ENCODE measurements at regions not wholly inside any gene's neighbourhood (a gene's known extent, or its start where the extent isn't known, plus 50 kb on each side); places are given as distances from the start of the nearest gene placed in this dataset.

GRCh38 chr9:126111556-126111955 is 215.1 kb upstream of the MVB12B start:
- H3K4me1 ChIP-seq (ENCODE audit: control insufficient read depth, insufficient read depth, low read length), result no peaks in the 10 kb centered on the region
- H3K4me3 ChIP-seq (ENCODE audit: low read length in 2 of 2), result no peak overlapping the region
- no peak overlapping the region for H3K9ac ChIP-seq (ENCODE audit: low read length in 2 of 2)
- peaks cover 0 to 7% of the 10 kb centered on the region in 2 donors for H3K27me3 ChIP-seq (ENCODE audit: control insufficient read depth in 1 of 2, insufficient read depth in 2 of 2, low read length in 2 of 2)
- no peak overlapping the region for H3K27ac ChIP-seq (ENCODE audit: low read length)
- H3K9me3 ChIP-seq (ENCODE audit: control insufficient read depth in 2 of 2, low read length in 2 of 2), result no peaks in the 10 kb centered on the region
- no peaks in the 10 kb centered on the region for H3K36me3 ChIP-seq (ENCODE audit: control insufficient read depth in 2 of 2, insufficient read depth in 2 of 2, low read length in 2 of 2)

DNA sequence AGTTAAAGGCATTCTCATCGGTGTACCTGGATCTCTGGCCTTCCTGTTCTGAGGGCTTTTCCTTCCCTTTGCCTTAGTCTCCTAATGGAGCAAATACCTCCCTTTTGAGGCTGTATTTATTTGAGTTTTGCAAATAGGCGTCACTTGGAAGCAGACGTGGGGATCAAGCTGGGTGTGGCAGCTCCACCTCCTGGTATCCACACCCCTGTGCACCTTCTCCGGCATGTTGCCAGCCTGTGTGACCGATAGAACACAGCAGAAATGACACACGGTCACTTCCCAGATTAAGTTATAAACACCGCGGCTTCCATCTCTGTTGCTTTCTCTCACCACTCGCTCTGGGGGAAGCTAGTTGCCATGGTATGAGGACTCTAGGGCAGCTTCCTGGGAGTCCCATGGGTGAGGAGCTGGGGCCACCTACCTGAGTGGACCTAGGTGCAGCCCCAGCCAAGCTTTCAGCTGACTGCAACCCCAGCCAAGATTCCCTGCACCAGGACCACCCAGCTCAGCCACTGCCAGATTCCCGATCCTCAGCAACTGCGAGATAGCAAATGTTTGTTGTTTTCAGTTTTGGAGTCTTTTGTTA is 214.4 kb upstream of the MVB12B start:
- Histone ChIP-seq H3K4me1 (ENCODE audit: control insufficient read depth, insufficient read depth, low read length) (no peaks in the 10 kb centered on the region), H3K4me3 (ENCODE audit: low read length in 2 of 2) (no peak overlapping the region), H3K9ac (ENCODE audit: low read length in 2 of 2) (no peak overlapping the region), H3K36me3 (ENCODE audit: control insufficient read depth in 2 of 2, insufficient read depth in 2 of 2, low read length in 2 of 2) (no peaks in the 10 kb centered on the region), H3K27ac (ENCODE audit: low read length) (no peak overlapping the region), H3K27me3 (ENCODE audit: control insufficient read depth in 1 of 2, insufficient read depth in 2 of 2, low read length in 2 of 2) (peaks cover 0 to 5% of the 10 kb centered on the region in 2 donors), H3K9me3 (ENCODE audit: control insufficient read depth in 2 of 2, low read length in 2 of 2) (no peaks in the 10 kb centered on the region)

GRCh38 chr9:126113176-126113575 is 213.5 kb upstream of the MVB12B start:
- H3K9ac ChIP-seq (ENCODE audit: low read length in 2 of 2), result no peak overlapping the region
- H3K4me1 ChIP-seq (ENCODE audit: control insufficient read depth, insufficient read depth, low read length), result no peaks in the 10 kb centered on the region
- no peak overlapping the region for H3K4me3 ChIP-seq (ENCODE audit: low read length in 2 of 2)
- no peak overlapping the region for H3K27ac ChIP-seq (ENCODE audit: low read length)
- peaks cover 0 to 5% of the 10 kb centered on the region in 2 donors for H3K27me3 ChIP-seq (ENCODE audit: control insufficient read depth in 1 of 2, insufficient read depth in 2 of 2, low read length in 2 of 2)
- no peaks in the 10 kb centered on the region for H3K36me3 ChIP-seq (ENCODE audit: control insufficient read depth in 2 of 2, insufficient read depth in 2 of 2, low read length in 2 of 2)
- H3K9me3 ChIP-seq (ENCODE audit: control insufficient read depth in 2 of 2, low read length in 2 of 2), result no peaks in the 10 kb centered on the region

GRCh38 chr9:126113756-126114408 is 212.7 kb upstream of the MVB12B start:
- no peaks in the 10 kb centered on the region for H3K36me3 ChIP-seq (ENCODE audit: control insufficient read depth in 2 of 2, insufficient read depth in 2 of 2, low read length in 2 of 2)
- no peaks in the 10 kb centered on the region for H3K4me1 ChIP-seq (ENCODE audit: control insufficient read depth, insufficient read depth, low read length)
- peaks cover 0 to 5% of the 10 kb centered on the region in 2 donors for H3K27me3 ChIP-seq (ENCODE audit: control insufficient read depth in 1 of 2, insufficient read depth in 2 of 2, low read length in 2 of 2)
- no peak overlapping the region for H3K4me3 ChIP-seq (ENCODE audit: low read length in 2 of 2)
- H3K27ac ChIP-seq (ENCODE audit: low read length), result no peak overlapping the region
- no peaks in the 10 kb centered on the region for H3K9me3 ChIP-seq (ENCODE audit: control insufficient read depth in 2 of 2, low read length in 2 of 2)
- H3K9ac ChIP-seq (ENCODE audit: low read length in 2 of 2), result no peak overlapping the region

- Histone ChIP-seq H3K36me3 (ENCODE audit: control insufficient read depth in 2 of 2, insufficient read depth in 2 of 2, low read length in 2 of 2) (no peaks in the 10 kb centered on the region), H3K27ac (ENCODE audit: low read length) (no peak overlapping the region), H3K4me1 (ENCODE audit: control insufficient read depth, insufficient read depth, low read length) (no peaks in the 10 kb centered on the region), H3K27me3 (ENCODE audit: control insufficient read depth in 1 of 2, insufficient read depth in 2 of 2, low read length in 2 of 2) (peaks cover 0 to 3% of the 10 kb centered on the region in 2 donors), H3K4me3 (ENCODE audit: low read length in 2 of 2) (no peak overlapping the region), H3K9ac (ENCODE audit: low read length in 2 of 2) (no peak overlapping the region), H3K9me3 (ENCODE audit: control insufficient read depth in 2 of 2, low read length in 2 of 2) (no peaks in the 10 kb centered on the region)
Observed at GRCh38 chr9:126114409-126114760, 212.2 kb upstream of the MVB12B start.

DNA sequence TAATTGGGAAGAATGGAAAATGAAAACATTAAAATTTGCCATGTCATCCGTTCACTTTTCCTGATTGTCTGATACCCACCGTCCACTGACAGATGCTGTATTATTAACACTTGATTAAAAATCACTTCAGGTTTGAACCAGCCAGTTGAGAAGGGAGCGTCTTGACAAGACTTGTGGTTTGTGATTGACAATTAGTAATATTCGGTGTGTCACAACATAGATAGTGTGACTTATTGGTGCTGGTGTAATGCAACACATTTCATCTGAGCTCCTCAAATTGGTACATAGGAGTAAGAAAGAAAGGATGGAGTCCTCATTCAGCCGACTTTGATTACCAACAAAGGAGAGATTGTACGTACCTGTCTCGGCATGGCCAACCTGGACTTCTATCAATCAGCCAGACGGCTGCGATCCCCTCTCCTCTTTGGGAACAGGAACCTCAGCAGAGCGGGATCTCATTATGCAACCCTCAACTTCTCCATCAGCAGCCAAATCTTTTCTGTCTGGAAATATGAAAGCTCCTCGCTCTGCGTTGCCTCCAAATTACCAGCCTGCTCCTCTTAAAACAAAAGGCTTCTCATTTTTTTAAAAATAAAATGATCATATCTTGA is 211.7 kb upstream of the MVB12B start:
- H3K36me3 ChIP-seq (ENCODE audit: control insufficient read depth in 2 of 2, insufficient read depth in 2 of 2, low read length in 2 of 2), result no peaks in the 10 kb centered on the region
- no peaks in the 10 kb centered on the region for H3K9me3 ChIP-seq (ENCODE audit: control insufficient read depth in 2 of 2, low read length in 2 of 2)
- H3K27ac ChIP-seq (ENCODE audit: low read length), result no peak overlapping the region
- peak overlapping the region in 1 of 2 donors; percentile 1 for H3K4me3 ChIP-seq (ENCODE audit: low read length in 2 of 2)
- no peaks in the 10 kb centered on the region for H3K27me3 ChIP-seq (ENCODE audit: control insufficient read depth in 1 of 2, insufficient read depth in 2 of 2, low read length in 2 of 2)
- H3K9ac ChIP-seq (ENCODE audit: low read length in 2 of 2), result no peak overlapping the region
- H3K4me1 ChIP-seq (ENCODE audit: control insufficient read depth, insufficient read depth, low read length), result no peaks in the 10 kb centered on the region

DNA sequence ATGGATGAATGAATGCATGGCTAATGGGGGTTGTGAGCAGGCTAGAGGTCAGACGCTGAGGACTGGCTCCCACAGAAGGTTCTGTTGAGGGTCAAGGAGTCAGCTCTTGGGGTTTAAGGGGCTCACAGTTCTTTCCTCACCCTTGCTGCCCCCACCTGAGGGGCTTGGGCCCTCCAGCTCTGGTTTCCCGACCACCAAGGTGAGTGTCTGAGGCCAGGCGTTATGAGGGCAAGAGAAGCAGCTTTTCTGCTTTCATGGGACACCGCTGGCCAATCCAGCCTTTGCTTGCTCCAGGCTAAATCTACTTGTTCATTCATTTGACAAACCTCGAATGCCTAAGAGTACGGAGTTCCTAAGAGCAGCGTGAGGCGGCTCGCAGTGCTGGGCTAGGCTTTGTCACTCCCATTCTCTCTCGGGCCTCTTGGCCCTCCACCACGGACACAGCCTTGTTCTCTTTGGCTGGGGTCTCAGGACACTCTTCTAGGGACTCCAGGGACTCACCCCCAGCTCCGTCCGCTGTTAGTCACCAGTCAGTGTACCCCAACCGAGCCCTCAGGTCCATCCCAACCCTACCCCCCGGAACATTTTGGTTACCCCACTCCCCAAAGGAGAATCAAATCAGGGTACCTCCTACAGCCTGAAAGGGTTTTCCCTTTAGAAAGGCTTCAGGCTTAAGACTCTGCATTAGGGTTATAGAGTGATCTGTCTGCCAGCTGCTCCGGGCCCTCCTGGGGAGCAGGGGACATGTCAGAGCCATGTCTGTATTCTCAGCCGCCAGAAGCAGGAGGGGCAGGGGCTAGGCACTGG is 210.1 kb upstream of the MVB12B start:
- Histone ChIP-seq H3K27me3 (ENCODE audit: control insufficient read depth in 1 of 2, insufficient read depth in 2 of 2, low read length in 2 of 2) (no peaks in the 10 kb centered on the region), H3K36me3 (ENCODE audit: control insufficient read depth in 2 of 2, insufficient read depth in 2 of 2, low read length in 2 of 2) (no peaks in the 10 kb centered on the region), H3K9ac (ENCODE audit: low read length in 2 of 2) (no peak overlapping the region), H3K9me3 (ENCODE audit: control insufficient read depth in 2 of 2, low read length in 2 of 2) (no peaks in the 10 kb centered on the region), H3K4me3 (ENCODE audit: low read length in 2 of 2) (no peak overlapping the region), H3K4me1 (ENCODE audit: control insufficient read depth, insufficient read depth, low read length) (no peaks in the 10 kb centered on the region), H3K27ac (ENCODE audit: low read length) (no peak overlapping the region)

- Histone ChIP-seq H3K9ac (ENCODE audit: low read length in 2 of 2) (no peak overlapping the region), H3K9me3 (ENCODE audit: control insufficient read depth in 2 of 2, low read length in 2 of 2) (no peaks in the 10 kb centered on the region)
Observed at GRCh38 chr9:126117158-126117425, 209.5 kb upstream of the MVB12B start.

DNA sequence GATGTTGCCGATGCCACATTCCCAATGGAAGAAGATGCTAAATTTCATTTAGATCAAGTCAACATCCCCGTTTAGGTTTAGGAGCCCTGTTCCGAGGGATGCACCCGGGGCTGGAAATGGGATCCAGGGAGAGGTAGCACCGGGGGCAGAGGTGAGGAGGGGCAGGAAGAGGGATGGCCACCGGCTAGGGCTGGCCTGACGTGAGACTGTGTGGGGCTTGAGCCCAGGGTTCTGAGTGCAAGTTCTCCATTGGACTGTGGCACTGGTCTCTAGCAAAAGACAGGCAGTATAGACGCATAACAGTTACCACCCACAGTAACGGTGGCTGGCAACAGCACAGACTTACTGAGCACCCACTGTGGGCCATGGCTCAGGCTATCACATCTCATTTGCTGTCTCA is 209.0 kb upstream of the MVB12B start:
- H3K4me1 ChIP-seq (ENCODE audit: control insufficient read depth, insufficient read depth, low read length), result no peaks in the 10 kb centered on the region
- no peak overlapping the region for H3K27ac ChIP-seq (ENCODE audit: low read length)
- no peak overlapping the region for H3K4me3 ChIP-seq (ENCODE audit: low read length in 2 of 2)
- no peaks in the 10 kb centered on the region for H3K36me3 ChIP-seq (ENCODE audit: control insufficient read depth in 2 of 2, insufficient read depth in 2 of 2, low read length in 2 of 2)
- H3K27me3 ChIP-seq (ENCODE audit: control insufficient read depth in 1 of 2, insufficient read depth in 2 of 2, low read length in 2 of 2), result no peaks in the 10 kb centered on the region
- no peak overlapping the region for H3K9ac ChIP-seq (ENCODE audit: low read length in 2 of 2)
- H3K9me3 ChIP-seq (ENCODE audit: control insufficient read depth in 2 of 2, low read length in 2 of 2), result no peaks in the 10 kb centered on the region

More at GRCh38 chr9:126117158-126117425, 209.5 kb upstream of the MVB12B start:
- Histone ChIP-seq H3K4me3 (ENCODE audit: low read length in 2 of 2) (no peak overlapping the region), H3K36me3 (ENCODE audit: control insufficient read depth in 2 of 2, insufficient read depth in 2 of 2, low read length in 2 of 2) (no peaks in the 10 kb centered on the region), H3K27ac (ENCODE audit: low read length) (no peak overlapping the region), H3K27me3 (ENCODE audit: control insufficient read depth in 1 of 2, insufficient read depth in 2 of 2, low read length in 2 of 2) (no peaks in the 10 kb centered on the region), H3K4me1 (ENCODE audit: control insufficient read depth, insufficient read depth, low read length) (no peaks in the 10 kb centered on the region)

- Histone ChIP-seq H3K4me1 (ENCODE audit: control insufficient read depth, insufficient read depth, low read length) (peaks cover 5% of the 10 kb centered on the region), H3K27ac (ENCODE audit: low read length) (no peak overlapping the region), H3K27me3 (ENCODE audit: control insufficient read depth in 1 of 2, insufficient read depth in 2 of 2, low read length in 2 of 2) (no peaks in the 10 kb centered on the region), H3K9me3 (ENCODE audit: control insufficient read depth in 2 of 2, low read length in 2 of 2) (no peaks in the 10 kb centered on the region), H3K36me3 (ENCODE audit: control insufficient read depth in 2 of 2, insufficient read depth in 2 of 2, low read length in 2 of 2) (no peaks in the 10 kb centered on the region), H3K9ac (ENCODE audit: low read length in 2 of 2) (no peak overlapping the region), H3K4me3 (ENCODE audit: low read length in 2 of 2) (no peak overlapping the region)
Observed at GRCh38 chr9:126119731-126120130, 206.9 kb upstream of the MVB12B start.

All from stomach smooth muscle (tissue), 2 donors.